Muscle of arm (tissue), 1 donor: ENCODE measurements at regions not wholly inside any gene's neighbourhood (a gene's known extent, or its start where the extent isn't known, plus 50 kb on each side); places are given as distances from the start of the nearest gene placed in this dataset.
A peak's percentile ranks its signal among the peaks of the same experiment; 100 is the strongest.
"Not testable (repeated sequence)": the region's sequence is repeated elsewhere in the genome, so short reads cannot be mapped to it uniquely, and the experiment has no call there.

Experiments
- DNase-seq: peaks from one replicate; pipeline ENCODE4 v3.0.0-alpha.2; 2013

- not testable (repeated sequence) for DNase-seq
Measured at GRCh38 chr2:132318481-132318880, 98.1 kb upstream of the GPR39 start.

GRCh38 chr2:132324005-132324404, 92.6 kb upstream of the GPR39 start:
- DNase-seq, result not testable (repeated sequence)

- not testable (repeated sequence) for DNase-seq
Measured at GRCh38 chr2:132332345-132333033, 84.1 kb upstream of the GPR39 start.

GRCh38 chr2:132337135-132337534, 79.5 kb upstream of the GPR39 start:
- DNase-seq, result not testable (repeated sequence)

- not testable (repeated sequence) for DNase-seq
Measured at GRCh38 chr2:132337844-132338243, 78.8 kb upstream of the GPR39 start.

GRCh38 chr2:132347041-132347780, 69.4 kb upstream of the GPR39 start:
- DNase-seq, result peak; percentile 78

GRCh38 chr2:132349092-132349687, 67.4 kb upstream of the GPR39 start:
- DNase-seq, result not testable (repeated sequence)

GRCh38 chr2:132351668-132352067, 64.9 kb upstream of the GPR39 start:
- DNase-seq, result not testable (repeated sequence)

- DNase-seq, result peak; percentile 30
Measured at GRCh38 chr2:132352481-132353001, 64.1 kb upstream of the GPR39 start.

- not testable (repeated sequence) for DNase-seq
Measured at GRCh38 chr2:132353380-132353779, 63.2 kb upstream of the GPR39 start.

GRCh38 chr2:132360964-132361363, 55.6 kb upstream of the GPR39 start:
- not testable (repeated sequence) for DNase-seq

- not testable (repeated sequence) for DNase-seq
Measured at GRCh38 chr2:132361498-132361897, 55.1 kb upstream of the GPR39 start.

GRCh38 chr2:132363352-132363751, 53.3 kb upstream of the GPR39 start:
- not testable (repeated sequence) for DNase-seq

- not testable (repeated sequence) for DNase-seq
Measured at GRCh38 chr2:132365963-132366362, 50.6 kb upstream of the GPR39 start.

GRCh38 chr2:132366421-132367180, 50.0 kb upstream of the GPR39 start:
- no peak for DNase-seq
